OCI-LY7 (cell line): ENCODE measurements at regions not wholly inside any gene's neighbourhood (a gene's known extent, or its start where the extent isn't known, plus 50 kb on each side); places are given as distances from the start of the nearest gene placed in this dataset.

Experiments used
- EZH2phosphoT487 ChIP-seq: fragments of 200-600 bp; sonication (generic); IDR thresholded peaks from 2 replicates; pipeline ENCODE4 v1.6.1; 2018; ENCODE audit warnings: low read depth, borderline replicate concordance, mild to moderate bottlenecking, mixed run types, antibody characterized with exemption, low read length, moderate library complexity, mixed read lengths
- TF ChIP-seq, protein P1 (sequence below): fragments of 200-600 bp; sonication (generic); conservative IDR thresholded peaks from 2 replicates; pipeline ENCODE4 v1.5.1; 2014; ENCODE audit warnings: mild to moderate bottlenecking, antibody characterized with exemption, low read length, moderate library complexity, mixed read lengths

DNA sequence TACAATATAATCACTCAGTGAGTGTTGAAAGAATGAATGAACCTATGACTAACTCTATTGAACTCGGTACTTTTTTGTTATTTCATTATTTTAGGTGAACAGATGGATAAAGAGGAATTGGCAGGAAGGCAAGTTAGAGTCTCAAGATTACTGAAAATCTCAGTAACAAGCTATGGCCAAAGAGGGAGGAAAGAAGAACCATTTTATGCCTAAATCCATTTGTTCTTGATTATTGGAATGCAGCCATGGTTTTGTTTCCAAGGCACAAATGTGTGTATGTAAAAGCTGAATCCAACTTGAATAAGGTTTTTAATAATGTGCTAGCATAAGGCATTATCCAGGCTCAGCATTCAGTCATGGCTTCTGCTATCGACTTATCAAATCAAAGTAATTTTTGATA is 196.4 kb downstream of the DTHD1 start:
- TF ChIP-seq EZH2phosphoT487 = no peak
- TF ChIP-seq, protein P1, sequence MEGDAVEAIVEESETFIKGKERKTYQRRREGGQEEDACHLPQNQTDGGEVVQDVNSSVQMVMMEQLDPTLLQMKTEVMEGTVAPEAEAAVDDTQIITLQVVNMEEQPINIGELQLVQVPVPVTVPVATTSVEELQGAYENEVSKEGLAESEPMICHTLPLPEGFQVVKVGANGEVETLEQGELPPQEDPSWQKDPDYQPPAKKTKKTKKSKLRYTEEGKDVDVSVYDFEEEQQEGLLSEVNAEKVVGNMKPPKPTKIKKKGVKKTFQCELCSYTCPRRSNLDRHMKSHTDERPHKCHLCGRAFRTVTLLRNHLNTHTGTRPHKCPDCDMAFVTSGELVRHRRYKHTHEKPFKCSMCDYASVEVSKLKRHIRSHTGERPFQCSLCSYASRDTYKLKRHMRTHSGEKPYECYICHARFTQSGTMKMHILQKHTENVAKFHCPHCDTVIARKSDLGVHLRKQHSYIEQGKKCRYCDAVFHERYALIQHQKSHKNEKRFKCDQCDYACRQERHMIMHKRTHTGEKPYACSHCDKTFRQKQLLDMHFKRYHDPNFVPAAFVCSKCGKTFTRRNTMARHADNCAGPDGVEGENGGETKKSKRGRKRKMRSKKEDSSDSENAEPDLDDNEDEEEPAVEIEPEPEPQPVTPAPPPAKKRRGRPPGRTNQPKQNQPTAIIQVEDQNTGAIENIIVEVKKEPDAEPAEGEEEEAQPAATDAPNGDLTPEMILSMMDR = no peak
